HG02623 (cell line): ENCODE measurements at regions not wholly inside any gene's neighbourhood (a gene's known extent, or its start where the extent isn't known, plus 50 kb on each side); places are given as distances from the start of the nearest gene placed in this dataset.

ENCODE experiments used
- ATAC-seq: cut with Tn5 transposase; IDR thresholded peaks from one replicate; pipeline ENCODE4 v1.9.1; 2021; ENCODE audit warnings: moderate library complexity; ENCODE audit not compliant: unreplicated experiment

DNA sequence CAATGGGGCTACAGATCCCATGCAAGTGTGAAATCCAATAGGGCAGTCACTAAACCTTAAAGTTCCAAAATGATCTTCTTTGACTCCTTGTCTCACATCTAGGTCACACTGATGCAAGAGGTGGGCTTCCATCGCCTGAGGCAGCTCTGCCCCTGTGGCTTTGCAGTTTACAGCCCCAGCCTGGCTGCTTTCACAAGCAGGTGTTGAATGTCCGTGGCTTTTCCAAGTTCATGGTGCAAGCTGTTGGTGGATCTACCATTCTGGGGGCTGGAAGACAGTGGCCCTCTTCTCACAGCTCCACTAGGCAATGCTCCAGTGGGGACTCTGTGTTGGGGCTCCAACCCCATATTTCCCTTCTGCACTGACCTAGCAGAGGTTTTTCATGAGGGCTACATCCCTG is 68.5 kb upstream of the PRR20G start:
- no peak for ATAC-seq

DNA sequence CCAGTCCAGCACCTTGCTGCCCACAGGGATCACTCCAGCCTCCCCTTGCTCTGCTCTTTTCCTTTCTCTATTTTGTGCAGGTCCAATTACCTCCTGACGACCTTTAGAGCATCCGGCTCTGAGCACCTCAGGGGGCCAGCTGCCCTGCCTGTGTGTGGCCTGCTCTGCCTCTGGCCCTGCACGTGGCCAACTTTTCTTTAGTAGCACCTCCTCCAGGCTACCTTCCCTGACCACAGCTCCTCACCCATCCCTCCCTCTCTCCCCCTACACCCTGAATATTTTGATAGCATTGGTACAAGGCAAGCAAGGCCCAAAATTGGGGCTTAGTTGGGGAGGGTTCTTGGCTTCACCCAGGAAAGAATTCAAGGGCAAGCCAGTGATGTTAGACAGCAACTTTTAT is 66.9 kb upstream of the PRR20G start:
- ATAC-seq, result no peak

DNA sequence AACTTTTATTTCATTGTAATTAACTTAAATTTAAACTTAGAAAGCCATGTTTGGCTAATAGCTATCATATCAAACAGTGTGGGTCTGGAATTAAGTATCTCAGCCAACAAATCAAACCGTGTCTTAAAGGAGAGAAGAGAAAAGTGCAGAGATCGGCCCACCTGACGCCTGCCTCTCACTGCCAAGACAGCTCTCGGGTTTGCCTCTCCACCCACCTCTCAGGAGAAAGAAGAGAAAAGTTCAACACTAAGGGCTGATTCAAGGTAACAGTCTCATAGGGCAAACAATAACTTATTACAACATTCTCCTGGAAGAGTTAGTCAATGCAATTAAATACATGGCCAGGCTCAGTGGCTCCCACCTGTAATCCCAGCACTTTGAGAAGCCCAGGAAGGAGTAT is 64.8 kb upstream of the PRR20G start:
- ATAC-seq, result no peak

DNA sequence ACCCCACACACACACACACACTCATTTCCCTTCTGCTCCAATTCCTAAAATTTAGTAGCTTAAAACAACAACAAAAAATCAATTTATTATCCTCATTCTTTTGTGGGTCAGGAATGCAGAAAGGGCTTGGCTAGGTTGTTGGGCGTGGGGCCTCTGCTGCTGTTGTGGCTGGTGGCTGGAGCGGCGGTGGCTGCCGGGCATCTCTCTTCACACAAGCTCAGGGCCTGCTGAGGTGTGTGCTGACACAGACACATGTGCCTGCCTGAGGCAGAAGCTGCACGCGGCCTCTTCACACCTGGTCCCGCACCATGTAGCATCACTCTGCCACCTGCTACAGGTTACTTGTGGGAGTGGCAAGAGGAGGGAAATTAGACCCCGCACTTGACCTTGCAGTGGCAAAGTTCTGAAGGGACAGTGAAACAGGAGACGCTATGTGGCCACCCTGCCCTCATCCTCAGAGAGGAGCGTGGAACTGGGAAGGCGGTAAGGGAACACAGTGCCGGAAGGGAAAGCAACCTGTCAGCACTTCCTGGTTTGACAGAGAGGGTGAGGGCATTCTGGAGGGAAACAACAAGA is 64.0 kb upstream of the PRR20G start:
- no peak for ATAC-seq

DNA sequence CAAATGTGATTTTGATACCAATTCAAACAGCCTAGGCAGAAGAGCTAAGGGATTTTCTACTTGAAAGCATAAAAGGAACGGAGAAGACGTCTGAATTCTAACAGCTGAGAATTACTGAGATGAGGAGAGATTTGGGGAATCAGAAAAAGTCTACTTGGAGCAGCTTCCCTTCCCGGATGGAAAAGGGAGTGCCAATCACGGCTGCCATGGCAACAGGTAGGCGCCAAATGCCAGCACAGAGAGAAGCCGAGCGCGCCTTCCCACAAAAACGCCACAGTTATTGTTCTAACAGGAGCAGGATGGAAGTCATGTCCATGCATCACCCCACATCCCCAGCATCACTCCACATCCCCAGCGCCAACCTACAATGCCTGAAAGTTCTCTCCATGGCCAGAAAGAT is 63.5 kb upstream of the PRR20G start:
- no peak for ATAC-seq

DNA sequence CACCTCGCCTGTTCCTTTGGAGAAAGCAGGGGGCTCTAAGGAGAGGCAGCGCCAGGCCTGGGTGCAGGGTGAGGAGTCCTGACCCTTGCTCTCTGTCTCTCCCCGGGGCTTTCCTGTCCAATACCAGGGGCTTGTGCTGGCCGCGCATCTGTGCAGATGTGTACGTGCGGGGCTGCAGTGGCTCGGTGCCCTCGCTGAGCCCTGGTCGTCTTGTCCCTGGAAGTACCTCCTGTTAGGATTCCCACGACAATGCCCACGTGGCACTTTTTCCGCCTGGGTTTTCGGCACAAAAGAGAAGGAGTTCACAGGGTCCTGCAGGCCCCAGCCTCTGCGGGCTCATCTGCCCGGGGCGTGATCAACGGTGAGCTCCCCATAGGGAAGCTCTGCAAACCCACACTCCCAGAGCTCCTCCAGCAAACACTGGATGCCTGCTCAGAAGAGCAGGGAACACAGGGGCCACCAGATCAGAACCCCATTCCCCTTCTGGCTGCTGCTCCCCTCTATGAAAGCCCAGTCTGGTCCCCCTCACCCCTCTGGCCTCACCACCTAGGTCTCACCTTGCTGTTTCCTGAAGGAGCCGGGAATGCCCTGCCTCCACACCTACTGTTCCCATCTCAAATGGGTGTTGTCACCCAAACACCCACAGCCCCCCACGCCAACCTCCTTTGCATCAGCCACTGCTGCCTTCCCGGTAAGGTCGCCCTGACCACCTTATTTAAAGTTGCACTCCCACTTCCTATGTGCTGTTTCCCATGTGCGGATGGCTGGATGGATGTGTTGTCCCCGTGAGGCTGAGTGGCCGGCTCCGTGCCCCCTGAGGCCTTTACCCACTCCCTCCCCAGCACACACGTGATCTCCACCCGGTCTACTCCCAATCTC is 62.6 kb upstream of the PRR20G start:
- no peak for ATAC-seq

DNA sequence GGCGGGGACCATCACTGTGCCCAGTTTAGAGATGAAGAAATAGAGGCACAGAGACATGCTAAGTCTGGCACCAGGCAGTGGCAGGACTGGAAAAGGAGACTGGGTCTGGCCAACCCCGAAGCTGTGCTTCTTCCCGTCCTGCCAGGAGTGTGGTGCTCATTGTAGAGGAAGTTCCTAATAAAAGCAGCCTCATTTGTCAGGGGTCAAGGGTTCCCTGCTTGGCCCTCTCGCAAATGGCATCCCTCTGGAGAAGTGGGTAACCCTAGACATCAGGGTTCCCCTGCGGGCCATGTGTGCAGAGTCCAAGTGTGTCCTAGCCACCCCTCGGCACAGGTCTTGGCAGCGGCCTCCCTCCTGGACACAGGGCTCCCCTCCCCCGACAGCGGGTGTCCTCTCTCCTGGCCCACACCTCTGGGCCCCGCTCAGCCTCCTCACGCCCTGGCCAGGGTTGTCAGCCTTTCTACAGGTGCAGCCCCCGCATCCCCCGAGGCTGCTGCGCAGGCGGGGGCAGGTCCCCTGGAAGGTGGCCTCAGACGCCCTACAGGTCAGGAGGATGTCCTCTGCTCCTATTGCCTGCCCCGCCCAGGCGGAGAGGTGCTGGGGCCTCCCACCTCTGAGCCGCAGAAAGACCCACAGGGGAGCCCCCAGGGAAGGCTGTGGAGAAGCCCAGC is 61.8 kb upstream of the PRR20G start:
- no peak for ATAC-seq

DNA sequence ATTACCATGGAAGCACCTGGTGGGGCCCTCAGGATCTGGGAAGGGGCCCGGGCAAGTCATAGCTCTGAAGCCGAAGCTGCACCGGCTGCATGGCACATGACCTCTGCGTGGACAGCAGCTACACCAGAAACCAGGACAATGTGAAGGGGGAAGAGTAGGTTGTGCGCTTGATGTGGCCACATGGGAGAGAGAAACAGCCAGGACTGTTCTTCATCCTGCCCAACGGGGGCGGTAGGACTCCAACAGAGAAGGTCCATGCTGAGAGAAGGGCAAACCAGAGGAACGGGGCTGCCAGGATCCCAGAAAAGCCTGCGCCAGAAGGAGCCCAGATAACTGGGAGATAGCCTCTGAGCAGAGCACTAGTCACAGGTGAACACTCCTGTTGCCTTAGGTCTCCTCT is 54.9 kb upstream of the PRR20G start:
- no peak for ATAC-seq

DNA sequence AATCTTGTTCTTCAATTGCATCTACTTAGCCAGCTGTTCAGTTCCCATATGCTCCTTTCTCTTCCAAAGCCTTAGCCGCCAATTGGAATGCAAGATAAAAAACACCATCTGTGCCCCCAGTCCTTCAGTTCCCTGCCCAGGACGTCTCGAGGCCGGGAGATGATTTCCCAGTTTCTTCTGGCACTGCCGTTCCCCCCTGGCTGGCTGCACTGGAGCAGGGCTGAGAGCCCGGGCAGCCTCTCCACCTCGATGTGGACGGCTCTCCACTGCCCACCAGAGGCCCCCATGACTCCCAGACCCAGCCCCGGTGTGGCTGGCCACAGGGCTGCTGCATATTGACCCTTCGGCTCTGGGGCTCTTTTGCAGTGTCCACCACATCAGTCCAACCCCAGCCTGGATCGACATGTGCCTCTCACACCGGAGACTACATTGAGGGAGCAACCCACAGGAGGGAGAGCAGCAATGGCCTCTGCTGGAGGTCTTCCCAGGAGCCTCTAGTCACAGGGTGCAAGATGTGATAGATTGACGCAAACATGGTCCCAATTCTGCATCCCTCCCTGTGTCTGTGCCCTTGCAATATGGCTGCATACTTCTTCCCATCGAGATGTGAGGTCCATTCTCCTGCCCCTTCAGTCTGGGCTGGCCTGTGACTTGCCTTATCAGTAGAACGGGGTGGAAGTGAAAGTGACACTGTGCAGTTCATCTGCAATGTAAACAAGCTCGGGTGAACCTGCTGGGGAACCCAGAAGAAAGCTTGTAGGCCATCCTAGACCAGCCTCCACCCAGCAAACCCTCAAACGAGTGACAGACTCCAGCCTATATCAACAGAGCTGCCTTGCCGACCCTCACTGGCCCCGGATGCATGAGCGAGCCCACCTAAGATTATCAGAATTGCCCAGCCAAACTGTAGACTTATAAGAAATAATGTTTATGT is 52.3 kb upstream of the PRR20G start:
- ATAC-seq, result no peak

DNA sequence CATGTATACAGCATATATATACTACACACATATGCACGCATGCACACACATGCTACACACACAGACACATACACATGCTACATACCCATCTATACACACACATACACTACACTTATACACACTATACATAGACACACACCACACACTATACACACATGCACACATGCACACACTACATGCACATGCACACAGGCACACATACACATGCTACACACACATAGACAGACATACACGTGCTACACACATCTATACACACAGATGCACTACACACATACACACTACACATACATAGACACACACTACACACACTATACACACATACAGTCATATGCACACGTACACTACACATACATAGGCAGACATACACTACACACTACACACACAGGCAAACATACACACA is 51.2 kb upstream of the PRR20G start:
- ATAC-seq, result no peak

DNA sequence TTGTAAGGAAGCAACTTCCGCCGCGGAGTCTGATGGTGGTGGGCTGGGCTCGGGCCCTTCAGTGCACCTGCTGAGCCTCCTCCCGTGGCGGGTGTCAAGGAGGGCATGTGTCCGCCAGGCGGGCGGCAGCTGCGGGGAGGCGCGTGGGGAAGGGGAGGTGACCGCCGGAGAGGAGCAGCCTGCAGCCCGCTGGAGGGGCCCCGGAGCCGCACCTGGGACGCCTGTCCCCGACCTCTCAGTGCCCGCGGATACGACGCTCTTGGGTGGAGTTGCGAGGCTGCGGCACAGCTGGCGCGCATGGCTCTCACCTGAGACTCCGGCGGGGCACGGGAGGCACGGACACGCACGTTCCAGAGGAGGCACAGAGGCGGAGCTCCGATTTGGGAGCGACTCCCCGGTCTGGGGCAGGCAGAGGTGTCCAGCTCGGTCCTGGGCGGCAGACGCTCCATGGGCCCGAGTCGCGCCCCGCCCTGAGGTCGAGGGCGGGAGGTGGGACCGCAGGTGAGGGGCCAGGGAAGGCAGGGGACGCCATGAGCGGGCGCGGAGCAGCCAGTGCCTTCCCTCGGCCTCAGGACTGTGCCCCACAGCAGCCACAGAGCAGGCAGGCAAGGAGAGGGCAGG is 50.2 kb upstream of the PRR20G start:
- no peak for ATAC-seq
